ENCODE measurements at regions not wholly inside any gene's neighbourhood (a gene's known extent, or its start where the extent isn't known, plus 50 kb on each side); places are given as distances from the start of the nearest gene placed in this dataset.

- WGBS (ENCODE audit: insufficient coverage) = 90% methylated on average over 1 of the region's 2 CpGs
- Mint-ChIP-seq H3K4me3 (no peak overlapping the region), H3K4me1 (peaks cover 20% of the 10 kb centered on the region), H3K36me3 (no peaks in the 10 kb centered on the region), H3K27ac (no peak overlapping the region), H3K27me3 (ENCODE audit: low read depth in 3 of 3) (no peaks in the 10 kb centered on the region), H3K9me3 (no peaks in the 10 kb centered on the region)
- no peak overlapping the region for H3K4me2 ChIP-seq (replicated peaks; ENCODE audit: extremely low read depth, low read length, poor library complexity, severe bottlenecking)
- no peak overlapping the region for H3K27ac ChIP-seq (ENCODE audit: low read depth in 1 of 2, low read length in 2 of 2)
- DNase-seq = no peak
- H4K20me1 ChIP-seq (ENCODE audit: insufficient read depth, low read length) = no peaks in the 10 kb centered on the region
- H3K4me1 ChIP-seq (ENCODE audit: control insufficient read depth in 1 of 2, insufficient read depth in 2 of 2, low read length in 2 of 2) = peaks cover 11 to 17% of the 10 kb centered on the region in 2 donors
- intact Hi-C loops (cut with micrococcal nuclease) = no loop called here
- TF ChIP-seq CTCF (IDR thresholded peaks at IDR 0.05) = no peak
- no peaks in the 10 kb centered on the region for H3K9me3 ChIP-seq (replicated peaks in 1 of 2; ENCODE audit: control insufficient read depth in 1 of 2, insufficient read depth in 1 of 2, low read length in 2 of 2)
- H2AFZ ChIP-seq (ENCODE audit: insufficient read depth, low read depth, low read length, poor library complexity, severe bottlenecking) = no peak overlapping the region
- H3K27me3 ChIP-seq (ENCODE audit: control insufficient read depth in 2 of 2, insufficient read depth in 2 of 2, low read length in 2 of 2) = no peaks in the 10 kb centered on the region
- no peaks in the 10 kb centered on the region for H3K36me3 ChIP-seq (replicated peaks in 1 of 2; ENCODE audit: control insufficient read depth in 1 of 2, insufficient read depth in 2 of 2, low read length in 2 of 2)
- no peak overlapping the region for H3K4me3 ChIP-seq (replicated peaks in 1 of 3; ENCODE audit: low read depth in 2 of 3, low read length in 3 of 3)
- H3K79me2 ChIP-seq (ENCODE audit: insufficient read depth, low read length) = no peaks in the 10 kb centered on the region
- no peak overlapping the region for H3K9ac ChIP-seq (ENCODE audit: insufficient read depth, low read length, poor library complexity, severe bottlenecking)
Observed at GRCh38 chr11:8789864-8790263, 107.3 kb downstream of the RPL27A start.

- no peak overlapping the region for H3K27ac Mint-ChIP-seq
- no peak for TF ChIP-seq CTCF (IDR thresholded peaks at IDR 0.05)
- no peak overlapping the region for H3K4me2 ChIP-seq (replicated peaks; ENCODE audit: extremely low read depth, low read length, poor library complexity, severe bottlenecking)
- no peak overlapping the region for H3K4me3 Mint-ChIP-seq
- no peaks in the 10 kb centered on the region for H3K36me3 Mint-ChIP-seq
- no peaks in the 10 kb centered on the region for H3K79me2 ChIP-seq (ENCODE audit: insufficient read depth, low read length)
- intact Hi-C loops (cut with micrococcal nuclease) = no loop called here
- no peak for DNase-seq
- peaks cover 0 to 2% (median 0%) of the 10 kb centered on the region in 7 donors for H3K9me3 Mint-ChIP-seq
- no peaks in the 10 kb centered on the region for H3K27me3 ChIP-seq (ENCODE audit: control insufficient read depth in 2 of 2, insufficient read depth in 2 of 2, low read length in 2 of 2)
- H3K27ac ChIP-seq (ENCODE audit: low read depth in 1 of 2, low read length in 2 of 2) = no peak overlapping the region
- H3K36me3 ChIP-seq (replicated peaks in 1 of 2; ENCODE audit: control insufficient read depth in 1 of 2, insufficient read depth in 2 of 2, low read length in 2 of 2) = no peaks in the 10 kb centered on the region
- no peak overlapping the region for H3K9ac ChIP-seq (ENCODE audit: insufficient read depth, low read length, poor library complexity, severe bottlenecking)
- no peaks in the 10 kb centered on the region for H3K9me3 ChIP-seq (replicated peaks in 1 of 2; ENCODE audit: control insufficient read depth in 1 of 2, insufficient read depth in 1 of 2, low read length in 2 of 2)
- peak overlapping the region; percentile 30 for H2AFZ ChIP-seq (ENCODE audit: insufficient read depth, low read depth, low read length, poor library complexity, severe bottlenecking)
- no peaks in the 10 kb centered on the region for H4K20me1 ChIP-seq (ENCODE audit: insufficient read depth, low read length)
- no peak overlapping the region for H3K4me3 ChIP-seq (replicated peaks in 1 of 3; ENCODE audit: low read depth in 2 of 3, low read length in 3 of 3)
- no CpG with 5 or more reads among the region's 2 CpGs for WGBS (ENCODE audit: insufficient coverage)
- H3K4me1 ChIP-seq (ENCODE audit: control insufficient read depth in 1 of 2, insufficient read depth in 2 of 2, low read length in 2 of 2) = peaks cover 11 to 18% of the 10 kb centered on the region in 2 donors
- no peaks in the 10 kb centered on the region for H3K27me3 Mint-ChIP-seq (ENCODE audit: low read depth in 3 of 3)
- peaks cover 21% of the 10 kb centered on the region for H3K4me1 Mint-ChIP-seq
Observed at GRCh38 chr11:8790968-8791367, 108.4 kb downstream of the RPL27A start.

Measured in CD14-positive monocyte (primary cell).